GM12875 (cell line): ENCODE measurements at regions not wholly inside any gene's neighbourhood (a gene's known extent, or its start where the extent isn't known, plus 50 kb on each side); places are given as distances from the start of the nearest gene placed in this dataset.

Experiments
- H3K4me3 ChIP-seq: one replicate; pipeline ENCODE4 v1.5.1; 2011; ENCODE audit warnings: low read depth, low read length, control low read depth
- CTCF ChIP-seq: IDR thresholded peaks from 2 replicates; pipeline ENCODE4 v1.5.1; 2011; ENCODE audit warnings: low read depth, mild to moderate bottlenecking, control low read depth, inconsistent platforms, low read length, moderate library complexity, borderline replicate concordance; ENCODE audit not compliant: insufficient read depth

DNA sequence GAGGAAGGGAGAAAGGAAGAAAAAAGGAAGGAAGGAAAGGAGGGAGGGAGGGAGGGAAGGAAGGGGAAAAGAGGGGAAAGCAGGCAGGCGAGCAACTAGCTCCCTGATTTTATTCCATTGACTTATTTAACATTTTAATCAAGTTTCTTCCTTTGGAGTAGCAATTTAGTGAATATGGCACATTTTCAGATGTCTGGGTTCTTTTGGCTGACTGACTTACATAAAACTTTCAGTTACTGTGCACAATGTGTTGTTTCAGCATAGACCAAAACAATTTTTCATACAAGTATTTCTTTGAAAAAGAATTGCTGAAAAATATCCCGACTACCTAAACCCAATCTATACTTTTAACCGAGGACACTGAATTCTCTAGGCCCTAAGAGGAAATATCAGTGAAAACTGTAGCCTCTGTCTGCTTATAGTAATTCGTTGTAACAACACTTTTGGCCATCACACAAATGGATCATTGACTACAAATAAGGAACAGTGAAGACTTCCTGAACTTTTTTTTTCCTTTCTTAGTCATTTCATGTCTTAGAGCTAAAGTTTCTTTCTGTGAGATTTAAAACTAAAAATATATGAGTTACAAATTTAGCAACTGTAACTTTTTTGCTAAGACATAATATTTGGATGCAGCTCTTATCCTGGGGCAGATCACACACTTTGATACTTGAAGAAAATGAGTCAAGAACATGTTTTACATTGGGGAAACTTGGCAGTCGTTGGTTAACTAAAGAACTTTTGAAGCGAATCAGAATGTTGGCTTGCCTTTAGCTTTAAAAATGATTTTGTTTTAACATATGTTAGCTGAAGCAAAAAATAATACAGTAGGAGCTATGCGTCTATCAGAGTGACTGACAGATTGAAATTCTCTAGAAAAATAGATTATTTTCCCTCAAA lies 79.6 kb downstream of the SOX2 start:
- no peak overlapping the region for H3K4me3 ChIP-seq
- TF ChIP-seq CTCF: no peak

GRCh38 chr3:181793006-181793405 lies 81.3 kb downstream of the SOX2 start:
- H3K4me3 ChIP-seq: no peak overlapping the region
- TF ChIP-seq CTCF: no peak

DNA sequence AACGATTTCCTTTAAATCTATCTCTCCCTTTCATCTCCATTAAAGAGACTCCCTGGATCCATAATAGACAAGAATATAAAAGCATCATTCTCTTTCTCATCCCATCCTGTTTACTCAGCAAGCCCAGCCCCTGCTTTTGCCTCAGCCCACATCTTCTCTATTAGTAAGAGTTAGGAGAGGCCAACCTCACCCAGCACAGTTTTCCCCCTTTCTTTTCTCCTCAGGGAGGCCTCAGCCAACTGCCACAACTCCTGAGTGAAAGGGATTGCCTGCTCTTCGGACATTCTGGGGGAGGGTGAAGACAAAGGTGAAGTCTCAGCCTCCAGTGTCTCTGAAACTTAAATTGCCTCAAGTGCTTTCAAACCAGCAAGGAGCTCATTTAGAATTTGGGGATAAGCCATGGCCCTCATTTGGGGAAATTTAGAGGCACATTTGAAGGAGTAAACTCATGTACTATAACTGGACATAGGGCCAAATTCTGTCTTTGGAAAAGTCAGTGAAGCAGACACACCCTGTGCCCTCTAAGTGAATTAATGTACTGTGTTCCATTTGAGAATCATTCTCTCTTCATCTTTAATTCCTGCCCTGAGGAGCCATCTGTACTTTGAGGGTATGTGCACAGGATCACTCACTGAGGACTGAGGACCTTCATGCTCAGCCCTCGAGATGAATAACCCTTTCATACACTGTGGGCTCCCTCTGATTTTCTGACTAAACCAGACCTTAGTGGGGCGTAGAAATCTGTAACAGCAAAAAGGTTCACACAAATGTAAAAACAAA lies 82.5 kb downstream of the SOX2 start:
- H3K4me3 ChIP-seq: no peak overlapping the region
- TF ChIP-seq CTCF: no peak

GRCh38 chr3:181796641-181797040 lies 84.9 kb downstream of the SOX2 start:
- H3K4me3 ChIP-seq: no peak overlapping the region
- TF ChIP-seq CTCF: no peak

DNA sequence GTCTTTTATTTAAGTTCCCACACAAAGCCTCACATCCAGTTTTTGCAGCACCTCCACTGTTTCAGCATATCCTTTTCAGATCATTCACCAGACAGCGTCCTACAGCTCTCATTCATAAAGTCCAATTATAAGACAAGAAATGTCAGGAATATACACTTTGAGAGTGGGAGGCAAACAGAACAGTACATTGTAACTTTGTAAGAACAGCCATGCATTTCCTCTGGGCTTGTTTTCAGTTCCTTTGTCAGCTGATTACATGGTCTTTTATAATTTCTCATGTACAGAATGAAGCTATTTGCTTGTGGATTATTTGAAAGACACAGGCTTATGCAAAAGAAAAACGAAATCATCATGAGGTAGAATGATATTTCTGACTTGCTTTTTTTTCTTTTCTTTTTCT lies 85.7 kb downstream of the SOX2 start:
- no peak overlapping the region for H3K4me3 ChIP-seq
- TF ChIP-seq CTCF: no peak

DNA sequence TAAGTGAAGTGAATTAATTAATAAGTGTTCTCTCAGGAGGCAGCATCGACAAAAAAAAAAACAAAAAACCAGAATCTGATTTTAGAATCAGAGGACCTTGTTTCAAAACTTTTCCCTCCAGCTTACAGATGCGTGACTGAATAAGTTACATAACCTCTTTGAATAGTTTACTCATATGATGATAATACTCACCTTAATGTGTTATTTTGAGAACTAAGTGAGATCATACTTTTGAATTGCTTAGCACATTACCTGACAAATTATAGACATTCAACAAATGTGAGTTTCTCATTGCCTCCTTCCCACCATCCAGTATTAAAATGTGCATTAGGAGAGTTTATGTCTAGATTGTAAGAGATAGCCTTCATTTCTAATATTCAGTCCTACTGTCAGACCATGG lies 94.0 kb downstream of the SOX2 start:
- H3K4me3 ChIP-seq: no peak overlapping the region
- no peak for TF ChIP-seq CTCF

DNA sequence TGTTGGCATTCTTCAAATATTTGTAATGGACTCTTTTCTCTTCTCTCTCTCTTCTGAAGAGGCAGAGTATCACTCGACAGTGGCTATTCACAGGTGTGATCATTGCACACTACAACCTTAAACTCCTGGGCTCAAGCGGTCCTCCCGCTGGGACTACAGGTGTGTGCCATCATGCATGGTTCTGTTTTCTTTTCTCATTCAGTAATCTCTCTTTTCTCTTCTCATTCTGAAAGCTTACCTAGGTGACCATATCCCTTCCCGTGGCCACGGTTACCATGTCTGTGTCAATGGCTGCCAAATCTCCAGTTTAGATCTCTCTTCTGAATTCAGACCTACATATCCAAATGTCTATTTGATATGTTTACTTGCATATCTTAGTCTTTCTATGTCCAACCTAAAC lies 96.3 kb downstream of the SOX2 start:
- H3K4me3 ChIP-seq: no peak overlapping the region
- no peak for TF ChIP-seq CTCF
